Heart right ventricle (tissue), 16 donors: ENCODE measurements at regions not wholly inside any gene's neighbourhood (a gene's known extent, or its start where the extent isn't known, plus 50 kb on each side); places are given as distances from the start of the nearest gene placed in this dataset.

Experiments used
- ATAC-seq, 8 donors: fragments of 200-7000 bp; cut with Tn5 transposase; one replicate each; pipeline ENCODE4 v1.9.1; 2020; ENCODE audit warnings: mild to moderate bottlenecking in 8 of 8, moderate library complexity in 8 of 8, moderate number of reproducible peaks in 1 of 8
- DNase-seq, 2 donors: peaks; one replicate each; pipeline ENCODE4 v3.0.0-alpha.2; 2020
- H3K27ac ChIP-seq, 10 donors: fragments of 200-600 bp; sonication (generic) in 2 of 10; one replicate each; pipeline versions ENCODE4 v1.5.0 to v1.8.0; 2020 to 2022; ENCODE audit warnings: mild to moderate bottlenecking in 3 of 10
- H3K27me3 ChIP-seq, 7 donors: fragments of 200-600 bp; one replicate each; pipeline ENCODE4 v1.8.0; 2021 to 2022; ENCODE audit warnings: mild to moderate bottlenecking in 2 of 7
- H3K36me3 ChIP-seq, 9 donors: fragments of 200-600 bp; sonication (generic) in 1 of 9; one replicate each; pipeline versions ENCODE4 v1.5.0 to v1.8.0; 2020 to 2022; ENCODE audit warnings: mild to moderate bottlenecking in 2 of 9
- H3K4me1 ChIP-seq, 9 donors: fragments of 200-600 bp; sonication (generic) in 1 of 9; one replicate each; pipeline versions ENCODE4 v1.5.0 to v1.8.0; 2020 to 2022; ENCODE audit warnings: mild to moderate bottlenecking in 4 of 9
- H3K4me3 ChIP-seq, 10 donors: fragments of 200-600 bp; sonication (generic) in 2 of 10; one replicate each; pipeline versions ENCODE4 v1.5.0 to v1.8.0; 2020 to 2022; ENCODE audit warnings: mild to moderate bottlenecking in 7 of 10, moderate library complexity in 2 of 10
- H3K9me3 ChIP-seq, 11 donors: fragments of 200-600 bp in 10 of 11; sonication (generic) in 2 of 11; one replicate each; pipeline versions ENCODE4 v1.5.0 to v1.8.0; 2013 to 2022; ENCODE audit warnings: mild to moderate bottlenecking in 2 of 11, control low read depth in 1 of 11, moderate library complexity in 1 of 11
- WGBS, 2 donors: extraction: QIAGEN DNeasy Blood & Tissue Kit; methylation state at CpG; one replicate each; pipeline ENCODE4 v1.1.7; 2013; ENCODE audit warnings: inconsistent platforms in 1 of 2; 5-methylcytosine and 5-hydroxymethylcytosine counted together
- intact Hi-C, 10 donors: fragments of 100-400 bp; cut with DNase I; formaldehyde crosslinking; loops; one replicate each; pipeline versions ENCODE4 v1.11.1 to v1.14.2; 2022
- TF ChIP-seq, protein P1 (sequence below), 9 donors: fragments of 200-600 bp; sonication (generic) in 2 of 9; IDR thresholded peaks; one replicate each; pipeline versions ENCODE4 v1.5.0 to v1.8.0; 2021 to 2022; ENCODE audit warnings: antibody characterized with exemption in 9 of 9, mild to moderate bottlenecking in 5 of 9, moderate library complexity in 1 of 9
- donor health status: Arrhythmogenic right ventricular cardiomyopathy.
- donor health status: ischemic (EF 13 %, LVEDD 7.1; RV severe dilation, severe dysfunction).
- donor health status: healthy with polysubstance abuse.
- donor health status: DM: no; HTN: yes; CAD: no.
- donor health status: DM: no; HTN: no; CAD: no.
- donor health status: ischemic (EF 25% LVEDD 6.9; RV normal size, moderate dysfunction).
- donor health status: ischemic (EF 25% LVEDD 5.7; RV mildly dilated, moderate dysfunction).
- donor health status: healthy.
- donor health status: DM: yes; HTN: yes; CAD: no.
- donor health status: Ischemic cardiomyopathy.
- donor health status: ischemic (EF 35%, LVEDD 5.7; RV mildly dilated, moderate dysfunction).
- donor health status: nonischemic (EF 11% LVEDD 7.7; RV severe dilation, severe dysfunction).
- donor health status: DM: yes; HTN: yes; CAD: no.
- donor health status: PGD.
- donor health status: ischemic (EF 29% LVEDD 5.4; RV normal size, mild dysfunction).
- donor health status: nonischemic (EF 23%, LVEDD 6.1; RV moderate dilation, normal function).

DNA sequence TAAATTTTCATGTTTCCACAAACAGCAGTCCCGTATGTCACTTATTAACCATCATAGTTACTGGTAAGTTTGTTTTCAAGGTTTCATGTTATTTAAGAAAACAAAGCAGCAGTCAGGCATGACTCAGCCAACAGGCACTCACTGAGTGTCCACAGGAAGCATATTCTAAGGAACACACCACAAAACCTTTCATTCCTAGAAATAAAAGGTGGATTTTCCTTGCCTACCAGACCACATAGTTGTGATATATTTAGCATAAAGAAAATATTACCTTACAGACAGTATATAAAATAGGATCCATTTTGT lies 143.3 kb upstream of the AVPR1A start:
- WGBS, 2 donors: 49 to 64% methylated on average over 1 of the region's 1 CpG
- peaks cover 0 to 5% (median 0%) of the 10 kb centered on the region in 9 donors for H3K4me1 ChIP-seq
- TF ChIP-seq, protein P1, sequence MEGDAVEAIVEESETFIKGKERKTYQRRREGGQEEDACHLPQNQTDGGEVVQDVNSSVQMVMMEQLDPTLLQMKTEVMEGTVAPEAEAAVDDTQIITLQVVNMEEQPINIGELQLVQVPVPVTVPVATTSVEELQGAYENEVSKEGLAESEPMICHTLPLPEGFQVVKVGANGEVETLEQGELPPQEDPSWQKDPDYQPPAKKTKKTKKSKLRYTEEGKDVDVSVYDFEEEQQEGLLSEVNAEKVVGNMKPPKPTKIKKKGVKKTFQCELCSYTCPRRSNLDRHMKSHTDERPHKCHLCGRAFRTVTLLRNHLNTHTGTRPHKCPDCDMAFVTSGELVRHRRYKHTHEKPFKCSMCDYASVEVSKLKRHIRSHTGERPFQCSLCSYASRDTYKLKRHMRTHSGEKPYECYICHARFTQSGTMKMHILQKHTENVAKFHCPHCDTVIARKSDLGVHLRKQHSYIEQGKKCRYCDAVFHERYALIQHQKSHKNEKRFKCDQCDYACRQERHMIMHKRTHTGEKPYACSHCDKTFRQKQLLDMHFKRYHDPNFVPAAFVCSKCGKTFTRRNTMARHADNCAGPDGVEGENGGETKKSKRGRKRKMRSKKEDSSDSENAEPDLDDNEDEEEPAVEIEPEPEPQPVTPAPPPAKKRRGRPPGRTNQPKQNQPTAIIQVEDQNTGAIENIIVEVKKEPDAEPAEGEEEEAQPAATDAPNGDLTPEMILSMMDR (IDR thresholded peaks at IDR 0.05): no peak
- H3K27ac ChIP-seq: no peak overlapping the region
- intact Hi-C loops: no loop called here
- no peak overlapping the region for H3K4me3 ChIP-seq
- no peak for DNase-seq
- peak in 1 of 8 donors; percentile 24 for ATAC-seq
- H3K36me3 ChIP-seq: no peaks in the 10 kb centered on the region
- no peaks in the 10 kb centered on the region for H3K27me3 ChIP-seq
- H3K9me3 ChIP-seq: no peaks in the 10 kb centered on the region

DNA sequence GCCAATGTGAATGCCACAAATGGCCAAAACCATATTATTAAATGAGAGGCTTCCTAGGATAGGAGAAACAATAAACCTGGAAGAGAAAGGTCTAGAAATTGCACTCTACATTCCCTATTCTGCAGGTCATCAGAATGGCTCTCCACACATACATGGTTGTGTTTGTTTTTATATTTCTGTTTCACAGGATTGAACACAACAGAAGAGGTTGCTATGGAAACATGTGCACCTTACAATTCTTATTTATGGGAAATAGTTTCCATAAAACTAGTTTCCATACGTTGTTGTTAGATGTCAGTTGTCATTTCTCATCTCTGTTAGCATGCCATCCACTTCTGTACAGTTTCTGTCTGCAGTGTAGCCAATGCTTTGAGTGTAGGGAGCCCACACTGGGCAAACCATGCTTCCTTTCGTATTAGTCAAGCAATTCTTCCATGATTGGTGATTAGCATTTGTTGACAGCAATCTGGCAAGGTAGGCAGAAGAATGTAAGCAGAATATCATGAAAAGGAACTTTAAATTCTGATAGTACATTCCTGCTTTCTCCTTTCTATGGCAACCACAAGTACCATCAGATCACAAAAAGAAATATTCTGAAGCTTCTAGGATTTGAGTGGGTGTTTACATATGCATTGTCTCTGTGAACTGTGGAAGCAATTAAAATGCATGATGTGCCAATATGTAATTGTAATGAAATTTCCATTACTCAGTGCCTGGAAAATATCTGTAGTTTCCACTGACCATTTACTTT lies 141.6 kb upstream of the AVPR1A start:
- Histone ChIP-seq H3K36me3 (no peaks in the 10 kb centered on the region), H3K4me1 (peaks cover 0 to 5% (median 0%) of the 10 kb centered on the region in 9 donors), H3K9me3 (no peaks in the 10 kb centered on the region), H3K27ac (no peak overlapping the region), H3K4me3 (no peak overlapping the region), H3K27me3 (no peaks in the 10 kb centered on the region)
- no peak for DNase-seq
- TF ChIP-seq, protein P1 (IDR thresholded peaks at IDR 0.05): no peak
- WGBS, 2 donors: 53 to 55% methylated on average over 2 of the region's 2 CpGs
- intact Hi-C loops: no loop called here
- no peak for ATAC-seq

DNA sequence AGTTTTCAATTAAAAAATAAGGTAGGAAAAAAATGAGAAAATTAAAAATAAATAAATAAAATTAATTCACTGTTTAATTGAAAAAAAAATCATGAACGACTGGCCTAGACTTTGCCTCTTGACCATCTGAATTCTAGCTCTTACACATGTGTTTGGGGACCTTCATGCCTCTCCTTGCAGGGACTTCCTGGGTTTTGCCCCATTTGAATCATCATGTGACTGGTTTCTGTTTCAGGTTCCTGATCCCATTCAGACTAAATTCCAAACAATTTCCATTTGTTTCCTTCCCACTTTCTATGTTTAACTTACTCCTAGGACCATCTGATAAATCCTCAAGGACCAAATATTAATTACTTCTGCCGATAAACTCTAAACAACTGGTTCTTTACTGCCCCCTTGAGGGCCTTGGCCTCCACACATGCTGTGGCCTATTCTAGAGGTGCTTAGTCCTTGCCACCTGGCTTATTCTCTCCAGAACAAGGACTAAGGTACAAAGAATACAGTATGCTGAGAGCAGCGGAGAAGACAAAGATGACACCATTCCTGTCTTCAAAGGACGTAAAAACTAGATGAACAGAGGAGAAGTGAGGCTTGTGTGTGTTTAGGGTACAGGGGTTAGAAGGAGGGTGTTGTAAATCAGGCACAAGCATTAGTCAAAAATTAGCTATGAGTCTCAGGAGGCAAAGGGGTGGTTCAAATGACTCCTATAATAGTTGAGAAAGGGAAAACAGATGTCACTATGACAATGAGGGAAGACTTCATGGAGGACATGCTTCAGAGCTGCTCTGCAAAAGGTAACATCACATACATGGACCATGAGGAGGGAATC lies 125.8 kb upstream of the AVPR1A start:
- H3K27ac ChIP-seq: no peak overlapping the region
- H3K4me3 ChIP-seq: no peak overlapping the region
- DNase-seq (no peak), ATAC-seq (no peak)
- no peaks in the 10 kb centered on the region for H3K36me3 ChIP-seq
- 46 to 50% methylated on average over 4 of the region's 4 CpGs for WGBS, 2 donors
- intact Hi-C loops: loop anchor here in 2 of 10 donors (10.0 kb wide), 1 partner anchor 172 kb away; no protein-coding TSS in a partner anchor
- H3K27me3 ChIP-seq: no peaks in the 10 kb centered on the region
- H3K9me3 ChIP-seq: peaks cover 0 to 6% (median 0%) of the 10 kb centered on the region in 11 donors
- no peaks in the 10 kb centered on the region for H3K4me1 ChIP-seq
- TF ChIP-seq, protein P1 (IDR thresholded peaks at IDR 0.05): peak in 7 of 9 donors; percentile 46 to 65 (median 55)

DNA sequence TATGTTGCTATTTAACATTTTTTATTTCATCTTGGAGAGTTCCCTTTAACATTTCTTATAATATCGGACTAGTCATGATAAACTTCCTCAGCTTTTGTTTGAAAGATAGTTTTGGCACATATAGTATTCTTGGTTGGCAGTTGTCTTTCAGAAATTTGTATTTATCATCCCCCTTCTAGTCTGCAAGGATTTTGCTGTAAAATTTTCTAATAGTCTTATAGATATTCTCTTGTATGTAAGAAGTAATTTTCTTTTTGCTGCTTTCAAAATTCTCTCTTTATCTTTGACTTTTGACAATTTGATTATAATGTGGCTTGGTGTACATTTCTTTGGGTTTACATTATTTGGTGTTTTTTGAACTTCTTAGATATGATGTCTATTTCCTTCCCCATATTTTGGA lies 116.0 kb upstream of the AVPR1A start:
- no peak overlapping the region for H3K4me3 ChIP-seq
- ATAC-seq: no peak
- no peaks in the 10 kb centered on the region for H3K27me3 ChIP-seq
- TF ChIP-seq, protein P1 (IDR thresholded peaks at IDR 0.05): no peak
- 85 to 91% methylated on average over 1 of the region's 1 CpG for WGBS, 2 donors
- H3K4me1 ChIP-seq: no peaks in the 10 kb centered on the region
- H3K9me3 ChIP-seq: peaks cover 2 to 48% (median 20%) of the 10 kb centered on the region in 11 donors
- no peak for DNase-seq
- intact Hi-C loops: no loop called here
- no peak overlapping the region for H3K27ac ChIP-seq
- H3K36me3 ChIP-seq: no peaks in the 10 kb centered on the region
